ENCODE measurements at regions not wholly inside any gene's neighbourhood (a gene's known extent, or its start where the extent isn't known, plus 50 kb on each side); places are given as distances from the start of the nearest gene placed in this dataset.

GRCh38 chr11:42249956-42250355, 790.5 kb upstream of the LRRC4C start:
- TF ChIP-seq CTCF (IDR thresholded peaks at IDR 0.05; ENCODE audit: extremely low read depth, insufficient read depth, missing control alignments) = no peak
- in situ Hi-C loops (cut with MboI; ENCODE audit: low pct_unique_long_range_greater_than_20kb, low sequenced_read_pairs, unreplicated experiment) = no loop called here
- no peak for DNase-seq (ENCODE audit: low spot score)

- in situ Hi-C loops (cut with MboI; ENCODE audit: low pct_unique_long_range_greater_than_20kb, low sequenced_read_pairs, unreplicated experiment) = no loop called here
- DNase-seq (ENCODE audit: low spot score) = no peak
- no peak for TF ChIP-seq CTCF (IDR thresholded peaks at IDR 0.05; ENCODE audit: extremely low read depth, insufficient read depth, missing control alignments)
These were observed 792.5 kb upstream of the LRRC4C start for GRCh38 chr11:42251984-42252383.

GRCh38 chr11:42253156-42253555, 793.7 kb upstream of the LRRC4C start:
- DNase-seq (ENCODE audit: low spot score) = no peak
- no peak for TF ChIP-seq CTCF (IDR thresholded peaks at IDR 0.05; ENCODE audit: extremely low read depth, insufficient read depth, missing control alignments)
- in situ Hi-C loops (cut with MboI; ENCODE audit: low pct_unique_long_range_greater_than_20kb, low sequenced_read_pairs, unreplicated experiment) = no loop called here

GRCh38 chr11:42255906-42256305, 796.5 kb upstream of the LRRC4C start:
- DNase-seq (ENCODE audit: low spot score) = no peak
- in situ Hi-C loops (cut with MboI; ENCODE audit: low pct_unique_long_range_greater_than_20kb, low sequenced_read_pairs, unreplicated experiment) = no loop called here
- no peak for TF ChIP-seq CTCF (IDR thresholded peaks at IDR 0.05; ENCODE audit: extremely low read depth, insufficient read depth, missing control alignments)

- no peak for DNase-seq (ENCODE audit: low spot score)
- no peak for TF ChIP-seq CTCF (IDR thresholded peaks at IDR 0.05; ENCODE audit: extremely low read depth, insufficient read depth, missing control alignments)
- in situ Hi-C loops (cut with MboI; ENCODE audit: low pct_unique_long_range_greater_than_20kb, low sequenced_read_pairs, unreplicated experiment) = no loop called here
These were observed 798.1 kb upstream of the LRRC4C start for GRCh38 chr11:42257534-42257933.

- TF ChIP-seq CTCF (IDR thresholded peaks at IDR 0.05; ENCODE audit: extremely low read depth, insufficient read depth, missing control alignments) = no peak
- no peak for DNase-seq (ENCODE audit: low spot score)
- in situ Hi-C loops (cut with MboI; ENCODE audit: low pct_unique_long_range_greater_than_20kb, low sequenced_read_pairs, unreplicated experiment) = no loop called here
These were observed 805.6 kb upstream of the LRRC4C start for GRCh38 chr11:42265072-42265471.

GRCh38 chr11:42271306-42271705, 811.9 kb upstream of the LRRC4C start:
- DNase-seq (ENCODE audit: low spot score) = no peak
- in situ Hi-C loops (cut with MboI; ENCODE audit: low pct_unique_long_range_greater_than_20kb, low sequenced_read_pairs, unreplicated experiment) = no loop called here
- TF ChIP-seq CTCF (IDR thresholded peaks at IDR 0.05; ENCODE audit: extremely low read depth, insufficient read depth, missing control alignments) = no peak
